DMS53 (cell line): ENCODE measurements at regions not wholly inside any gene's neighbourhood (a gene's known extent, or its start where the extent isn't known, plus 50 kb on each side); places are given as distances from the start of the nearest gene placed in this dataset.

ENCODE experiments used
- DNase-seq: peaks from one replicate; lab custom pipeline; 2025; lab: John Stamatoyannopoulos, UW

DNA sequence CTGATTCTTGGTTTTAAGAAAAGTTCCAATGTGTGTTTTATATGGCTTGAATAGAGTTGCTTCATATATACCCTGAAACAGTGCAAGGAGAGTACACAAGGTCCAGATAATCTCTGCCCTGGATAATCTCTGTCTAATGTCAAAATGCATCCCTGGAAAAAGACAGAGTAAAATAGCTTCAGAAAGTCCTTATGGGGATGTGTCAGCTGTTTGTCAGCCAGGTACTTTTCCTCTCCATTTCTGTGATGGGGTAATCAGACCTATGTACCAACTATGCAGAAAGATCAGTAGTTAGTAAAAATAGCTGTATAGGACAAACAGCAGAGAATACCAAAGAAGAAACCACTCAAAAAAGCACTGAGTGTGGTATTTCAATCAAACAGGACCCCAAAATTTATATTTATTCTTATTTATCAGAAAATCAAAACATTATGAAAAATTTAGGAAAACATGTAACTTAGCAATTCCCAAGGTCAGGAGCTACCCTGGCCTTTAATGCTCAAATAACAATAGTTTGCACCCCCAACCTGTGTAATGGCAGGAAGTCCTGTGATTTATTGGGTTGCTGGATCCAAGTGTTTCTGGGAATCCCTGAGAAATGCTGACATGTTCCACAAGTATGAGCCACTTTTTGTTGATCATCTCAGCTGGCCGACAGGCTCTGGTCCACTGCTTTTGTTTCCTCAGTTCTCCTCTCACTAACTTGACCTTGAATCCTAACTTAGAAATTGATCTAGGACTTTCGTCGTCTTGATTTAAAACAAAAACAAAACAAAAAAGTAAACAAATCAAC is 69.6 kb downstream of the MDH1 start:
- DNase-seq, result no peak

DNA sequence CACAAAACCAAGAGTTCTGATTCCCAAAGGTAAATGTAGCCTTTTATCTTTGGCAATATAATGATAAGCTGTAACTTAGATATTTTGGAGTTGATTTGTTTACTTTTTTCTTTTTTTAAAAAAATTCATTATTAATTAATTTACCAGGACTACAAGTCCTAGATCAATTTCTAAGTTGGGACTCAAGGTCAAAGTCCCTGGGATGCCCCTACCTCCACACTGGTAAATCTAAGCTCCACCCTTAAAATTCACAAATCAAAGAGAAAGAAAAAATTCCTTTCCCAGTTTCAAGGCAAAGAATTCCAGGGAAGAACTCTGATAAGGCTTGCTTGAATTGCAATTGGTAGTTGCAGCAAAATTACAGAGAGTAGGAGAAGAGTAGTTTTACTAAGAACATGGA is 71.3 kb downstream of the MDH1 start:
- DNase-seq, result no peak

DNA sequence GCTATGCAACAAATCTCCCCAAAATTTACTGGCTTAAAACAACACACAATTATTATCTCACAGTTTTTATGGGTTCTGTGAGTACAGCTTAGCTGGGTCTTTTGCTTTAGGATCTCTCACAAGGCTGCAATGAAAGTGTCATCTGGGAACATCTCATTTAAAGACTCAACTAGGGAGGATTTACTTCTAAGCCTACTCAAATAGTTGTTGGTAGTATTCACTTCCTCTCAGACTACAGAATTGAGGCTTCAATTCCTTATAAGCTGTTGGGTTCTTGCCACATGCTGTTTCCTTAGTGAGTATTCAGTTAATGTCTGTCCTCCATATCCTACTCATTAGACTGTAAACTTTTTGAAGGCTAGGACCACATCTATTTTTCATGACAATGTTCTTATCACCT is 72.3 kb downstream of the MDH1 start:
- no peak for DNase-seq

DNA sequence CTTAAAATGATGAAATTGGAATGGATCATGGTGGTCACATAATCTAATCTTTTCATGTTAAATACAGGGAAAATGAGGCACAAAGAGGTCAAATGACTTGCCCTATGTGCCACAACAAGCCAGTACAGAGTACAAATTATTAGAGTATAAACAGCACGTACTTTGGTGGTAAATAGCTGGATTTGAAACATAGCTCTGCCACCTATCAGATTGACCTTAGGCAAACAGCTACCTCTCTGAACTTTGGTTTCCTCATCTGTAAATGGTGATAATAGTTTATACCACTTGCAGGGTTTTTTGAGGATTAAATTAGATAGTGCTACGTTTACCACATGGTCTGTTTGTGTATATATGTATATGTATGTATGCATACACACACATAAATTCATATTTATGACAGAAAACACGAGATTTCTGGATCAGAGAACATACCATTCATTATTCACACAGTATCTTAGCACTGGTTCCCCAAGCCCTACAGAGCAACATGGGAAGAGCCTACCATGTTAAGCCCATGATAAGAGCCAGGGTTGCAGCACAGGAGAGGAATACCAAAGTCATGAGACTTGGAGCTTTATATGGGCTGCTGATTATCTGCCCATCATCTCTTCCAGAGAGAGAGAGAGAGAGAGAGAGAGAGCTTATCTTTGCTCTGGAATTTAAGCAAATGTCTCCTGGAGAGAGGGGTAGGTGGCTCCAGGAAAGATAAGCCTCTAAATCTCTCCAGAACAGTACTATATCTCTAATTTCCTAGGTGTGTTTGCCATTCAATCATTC is 73.5 kb downstream of the MDH1 start:
- no peak for DNase-seq

DNA sequence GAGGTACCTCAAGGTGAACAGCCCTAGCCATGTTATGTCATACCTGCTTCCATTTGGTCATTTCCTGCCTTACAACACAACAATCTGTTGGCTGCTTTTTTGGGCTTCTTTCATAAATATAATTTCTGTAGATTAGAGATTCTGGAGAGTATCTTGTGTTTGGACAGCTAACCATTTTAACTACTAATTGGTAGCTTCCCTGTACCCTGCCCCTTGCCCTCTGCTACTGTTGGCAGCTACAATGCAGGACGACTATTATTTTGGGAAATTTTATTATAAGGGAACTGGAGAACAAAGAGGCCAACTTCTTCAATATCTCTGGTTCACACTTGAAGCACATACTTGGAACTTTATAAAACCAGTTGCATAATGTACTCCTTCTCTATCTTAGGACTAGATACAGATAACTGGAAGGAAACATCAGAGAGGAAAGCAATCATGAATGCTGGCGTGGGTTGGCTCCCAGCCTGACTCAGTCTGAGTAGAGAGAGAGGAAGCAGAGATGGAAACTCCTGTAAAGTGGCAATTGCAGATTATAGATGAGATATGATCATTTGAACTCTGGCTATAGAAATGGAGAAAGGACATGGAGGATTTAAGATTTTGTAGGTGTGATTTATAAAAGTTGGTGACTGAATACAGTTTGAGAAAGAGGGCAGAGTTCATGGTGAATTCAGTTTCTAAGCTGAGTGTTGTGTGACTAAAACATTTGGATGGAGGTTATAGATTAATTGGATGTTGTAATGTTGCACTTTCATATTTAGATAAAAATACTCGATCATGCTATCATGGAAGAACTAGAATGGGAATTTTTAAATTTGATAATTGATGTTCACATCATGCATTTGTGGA is 74.5 kb downstream of the MDH1 start:
- no peak for DNase-seq

DNA sequence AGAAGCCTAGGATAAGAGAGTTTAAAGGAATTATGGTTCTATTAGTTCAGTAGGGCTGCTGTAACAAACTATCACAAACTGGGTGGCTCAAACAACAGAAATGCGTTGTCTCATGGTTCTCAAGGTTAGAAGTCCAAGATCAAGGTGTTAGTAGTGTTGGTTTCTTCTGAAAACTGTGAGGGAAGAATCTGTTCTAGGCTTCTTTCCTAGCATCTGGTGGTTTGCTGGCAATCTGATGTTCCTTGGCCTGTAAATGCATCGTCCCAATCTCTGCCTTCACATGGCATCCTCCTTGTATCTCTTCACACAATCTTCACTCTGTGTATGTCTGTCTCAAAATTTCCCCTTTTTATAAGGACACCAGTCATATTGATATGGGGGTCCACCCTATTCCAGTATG is 76.3 kb downstream of the MDH1 start:
- no peak for DNase-seq

DNA sequence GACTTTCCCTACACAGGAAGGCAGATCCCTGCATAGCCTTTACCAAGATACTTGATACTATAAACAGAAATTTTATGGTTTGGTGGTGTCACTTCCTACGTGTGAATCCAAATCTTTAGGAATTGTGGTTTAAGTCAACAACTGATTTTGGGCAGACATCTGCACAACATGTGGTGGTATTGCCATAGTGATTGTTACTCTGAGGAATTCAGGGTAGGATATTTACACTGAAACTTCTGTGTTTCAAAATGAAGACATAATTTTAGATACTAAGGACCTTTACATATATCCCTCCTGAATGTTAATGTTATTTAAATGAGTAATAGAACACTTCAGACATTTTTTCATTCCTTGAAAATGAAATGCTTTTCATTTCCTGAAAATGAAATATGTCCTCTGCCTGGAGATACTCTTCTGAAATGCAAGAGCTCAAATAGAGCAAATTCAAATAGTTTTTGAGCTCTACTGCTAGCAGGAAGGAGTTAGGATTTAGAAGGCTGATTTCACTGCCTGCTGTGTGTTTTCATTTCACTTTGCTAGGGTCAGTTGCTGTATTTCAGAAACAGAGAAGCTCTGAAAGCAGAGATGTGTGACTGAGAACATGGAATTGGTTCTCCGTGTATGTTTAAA is 77.2 kb downstream of the MDH1 start:
- no peak for DNase-seq

DNA sequence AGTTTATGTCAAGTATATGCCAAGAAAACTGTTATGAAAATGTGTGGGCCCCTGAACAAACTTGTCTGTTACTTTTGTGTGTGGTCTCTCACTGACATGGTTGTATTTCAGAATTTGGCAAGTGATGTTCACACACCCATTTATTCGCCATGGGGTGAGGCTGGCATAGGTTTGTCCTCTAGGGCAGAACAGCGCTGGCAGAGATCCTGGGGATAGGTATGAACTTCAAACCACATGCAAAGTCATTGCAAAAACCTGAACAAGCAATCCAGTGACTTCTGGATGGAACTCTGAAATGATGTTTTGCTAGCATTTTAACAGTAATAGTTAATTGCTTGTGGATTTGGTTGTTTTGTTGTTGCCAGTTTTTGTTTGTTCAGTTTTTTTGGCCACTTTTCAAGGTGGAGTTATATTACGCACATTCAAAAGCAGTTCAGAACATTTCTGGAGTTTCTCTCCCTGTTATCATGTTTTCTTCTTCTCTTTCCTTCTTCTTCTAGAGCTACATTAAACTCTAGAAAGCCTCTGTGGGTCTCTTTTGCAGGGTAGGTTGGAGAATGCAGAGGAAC is 78.5 kb downstream of the MDH1 start:
- no peak for DNase-seq

DNA sequence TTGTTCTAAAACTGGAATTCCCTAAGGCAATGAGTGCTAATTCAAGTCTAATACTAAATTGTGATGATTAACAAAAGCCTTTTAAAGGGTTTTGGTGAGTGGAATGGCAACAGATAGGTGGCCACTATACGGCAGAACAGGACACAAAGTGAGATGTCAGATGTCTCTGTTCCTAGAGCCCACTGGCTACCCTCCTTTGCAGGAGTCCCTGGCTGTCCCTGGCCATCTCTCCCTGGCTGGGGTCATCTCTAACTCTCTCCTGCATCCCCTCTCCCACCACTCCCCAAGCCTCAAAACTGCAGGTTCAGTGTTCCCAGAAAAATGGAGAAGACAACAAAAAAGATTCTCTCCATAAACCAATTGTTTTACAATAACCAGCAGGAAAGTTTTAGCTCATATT is 79.2 kb downstream of the MDH1 start:
- no peak for DNase-seq

DNA sequence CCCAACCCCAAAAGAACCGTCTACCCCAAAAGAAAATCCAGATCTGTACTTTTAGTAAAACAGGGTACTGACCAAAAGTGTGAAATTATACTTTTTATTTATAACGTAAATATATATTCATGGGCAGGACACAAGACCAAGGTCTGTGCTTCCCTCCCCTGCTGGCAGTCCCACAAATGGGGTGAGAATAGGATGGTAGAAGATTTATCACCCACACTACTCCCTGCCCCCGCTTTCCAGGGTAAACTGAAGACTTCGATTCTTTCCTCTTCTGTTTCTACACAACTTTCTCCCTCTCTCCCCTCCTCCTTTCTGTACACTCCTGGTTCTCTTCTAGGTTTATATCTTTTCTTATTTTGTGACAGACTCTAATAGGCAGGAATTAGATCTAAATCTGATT is 79.7 kb downstream of the MDH1 start:
- no peak for DNase-seq

DNA sequence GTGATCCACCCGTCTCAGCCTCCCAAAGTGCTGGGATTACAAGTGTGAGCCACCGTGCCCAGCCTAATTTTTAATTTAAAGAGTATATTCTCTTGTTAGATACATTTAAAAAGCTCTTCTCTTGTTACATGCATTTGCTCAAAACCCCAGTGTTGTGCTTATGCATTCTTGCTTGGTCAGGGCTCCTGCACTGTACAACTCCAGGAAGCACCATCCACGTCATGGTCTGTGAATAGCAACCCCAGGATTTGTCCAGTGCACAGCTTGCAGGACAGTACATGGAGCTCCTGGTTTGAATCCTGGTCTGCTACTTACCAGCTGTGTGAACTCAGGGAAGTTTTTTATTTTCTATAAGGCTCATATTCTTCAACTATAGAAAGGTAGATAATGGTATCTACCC is 80.8 kb downstream of the MDH1 start:
- DNase-seq, result no peak

DNA sequence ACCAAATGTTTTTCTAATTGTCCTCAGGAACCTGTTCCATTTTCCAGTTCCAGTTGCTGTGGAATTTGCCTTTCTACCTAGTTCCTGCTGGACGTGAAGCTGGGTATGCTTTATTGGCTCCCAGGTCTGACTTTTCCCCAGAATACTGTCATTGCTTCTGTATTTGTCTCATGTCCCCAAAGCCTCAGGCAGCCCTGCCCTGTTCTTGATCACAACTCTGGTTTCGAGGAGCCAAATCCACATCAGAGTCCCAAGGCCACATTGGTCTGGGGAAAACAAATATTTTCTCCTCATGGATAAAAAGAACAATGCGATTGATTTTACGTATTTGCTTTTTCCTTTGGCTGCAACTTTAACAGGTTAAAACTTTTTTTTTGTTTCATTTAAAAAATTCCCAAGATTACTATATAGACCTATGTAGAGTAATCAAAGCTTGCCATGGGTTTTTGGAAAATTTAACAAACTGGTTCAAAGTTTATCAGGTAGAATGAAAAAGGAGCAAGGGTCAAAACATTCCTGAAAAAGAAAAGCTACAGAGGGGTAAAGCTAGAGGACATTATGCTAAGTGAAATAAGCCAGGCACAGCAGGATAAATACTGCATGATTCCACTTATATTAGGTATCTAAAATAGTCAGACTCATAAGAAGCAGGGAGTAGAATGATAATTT is 85.2 kb downstream of the MDH1 start:
- DNase-seq, result no peak

DNA sequence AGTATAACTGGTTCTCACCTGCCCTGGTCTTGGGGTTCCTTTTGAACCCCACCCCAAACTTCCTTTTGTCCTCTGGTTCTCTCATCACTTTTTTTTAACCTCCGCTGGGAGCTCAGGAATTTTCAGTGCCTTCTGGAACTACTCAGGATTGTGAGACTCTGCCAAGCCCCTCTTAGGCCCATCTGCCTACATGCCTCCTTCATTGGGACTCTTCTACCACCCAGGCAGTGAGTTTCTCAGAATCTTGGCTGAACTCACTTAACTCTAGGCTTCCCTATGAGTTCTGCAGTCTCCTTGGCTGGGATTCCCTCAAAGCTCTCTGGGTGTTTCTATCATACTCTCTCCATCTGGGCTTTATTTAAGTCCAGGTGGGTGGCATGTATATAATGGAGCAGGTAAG is 86.3 kb downstream of the MDH1 start:
- DNase-seq, result no peak

DNA sequence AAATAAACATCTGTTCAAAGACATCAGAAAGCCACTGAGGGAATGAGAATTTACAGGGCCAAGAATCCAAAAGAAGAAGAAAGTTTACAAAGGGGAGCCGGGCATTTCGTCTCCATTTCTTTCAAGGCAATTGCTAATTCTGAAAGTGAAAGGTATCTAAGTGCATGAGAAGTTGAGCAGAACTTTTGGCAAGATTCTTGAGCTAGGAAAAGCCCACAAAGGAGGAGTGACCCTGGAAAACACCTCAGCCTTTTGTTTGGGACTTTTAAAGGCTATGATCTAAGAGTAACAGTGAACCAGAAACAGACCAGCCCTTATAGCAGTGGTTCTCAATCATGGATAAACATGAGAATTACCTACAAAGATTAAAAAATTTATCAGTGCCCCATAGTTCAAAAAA is 87.4 kb downstream of the MDH1 start:
- no peak for DNase-seq

DNA sequence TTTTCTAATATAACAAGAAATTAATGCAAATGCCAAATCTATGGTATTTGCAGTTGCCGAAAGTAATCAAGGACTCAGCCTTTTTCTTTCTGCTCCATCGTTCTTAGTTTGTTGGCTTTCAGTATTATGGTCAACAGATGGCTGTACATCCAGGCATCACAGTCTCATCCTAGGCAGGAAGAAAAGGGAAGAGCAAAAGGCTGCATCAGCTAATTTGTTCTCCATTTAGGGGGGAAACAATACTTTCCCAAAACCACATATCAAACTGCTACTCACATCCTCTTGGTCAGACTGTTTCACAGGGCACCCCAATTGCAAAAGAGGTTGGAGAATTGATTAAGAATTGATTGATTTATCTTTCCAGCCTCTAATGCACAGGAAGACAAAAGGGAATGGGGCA is 89.3 kb downstream of the MDH1 start:
- DNase-seq, result no peak

DNA sequence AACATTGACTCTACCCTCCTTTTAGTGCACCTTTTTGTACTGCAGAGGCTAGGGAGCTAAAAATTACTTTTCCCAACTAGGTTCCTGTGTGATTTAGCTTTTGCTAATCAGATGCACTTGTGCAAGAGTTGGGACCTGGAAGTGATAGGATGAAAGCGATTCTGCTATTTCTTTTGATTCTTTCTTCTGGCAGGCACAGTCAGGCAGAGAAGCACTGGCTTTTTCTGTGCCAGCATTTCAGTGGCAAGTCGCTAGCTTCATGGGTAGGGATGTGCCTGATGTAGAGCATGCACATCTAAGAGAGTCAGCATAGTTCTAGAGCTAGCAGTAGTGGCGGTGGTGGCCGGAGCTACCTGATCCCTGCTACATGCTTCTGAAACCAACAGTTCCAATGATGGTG is 89.8 kb downstream of the MDH1 start:
- no peak for DNase-seq

DNA sequence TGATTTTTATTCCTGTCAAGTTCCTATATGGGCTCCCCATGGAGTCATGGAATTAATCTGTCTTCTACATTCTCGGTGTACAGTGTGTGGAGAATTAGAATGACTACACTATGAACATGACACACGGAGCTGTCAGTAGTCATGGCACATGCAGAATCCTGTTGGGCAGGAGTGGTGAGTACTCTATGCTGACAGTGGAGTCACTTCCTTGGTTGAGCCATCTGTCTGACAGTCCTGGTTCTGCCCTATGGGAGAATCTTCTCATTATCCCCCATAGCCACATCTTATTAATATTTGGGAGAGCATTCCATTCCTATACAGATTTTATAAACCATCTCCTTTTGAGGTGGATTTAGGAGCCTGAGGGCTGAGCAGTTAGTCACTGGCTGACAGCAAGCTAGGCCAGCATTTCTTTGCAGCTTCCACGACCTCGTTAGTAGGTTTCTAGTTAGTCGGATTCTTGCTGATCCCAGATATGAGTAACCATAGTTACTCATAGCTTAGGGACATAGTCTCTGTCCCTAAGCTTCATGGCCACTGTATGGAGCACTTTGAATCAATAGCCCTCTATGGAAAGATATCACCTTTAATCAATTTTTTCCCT is 90.6 kb downstream of the MDH1 start:
- DNase-seq, result no peak

DNA sequence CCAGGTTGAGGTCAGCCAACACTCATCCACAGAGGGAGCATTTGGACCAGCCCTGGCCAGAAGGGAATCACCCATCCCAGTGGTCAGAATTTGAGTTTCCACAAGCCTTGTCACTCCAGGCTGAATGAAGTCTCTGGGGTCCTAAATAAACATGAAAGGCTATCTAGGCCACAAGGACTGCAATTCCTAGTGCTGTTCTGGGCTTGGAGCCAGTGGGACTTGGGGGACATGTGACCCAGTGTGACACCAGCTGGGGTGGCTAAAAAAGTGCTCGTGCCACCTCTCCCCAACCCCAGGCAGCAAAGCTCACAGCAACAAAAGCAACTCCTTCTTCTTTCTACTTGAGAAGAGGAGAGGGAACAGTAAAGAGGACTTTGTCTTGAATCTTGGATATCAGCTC is 91.7 kb downstream of the MDH1 start:
- DNase-seq, result no peak

DNA sequence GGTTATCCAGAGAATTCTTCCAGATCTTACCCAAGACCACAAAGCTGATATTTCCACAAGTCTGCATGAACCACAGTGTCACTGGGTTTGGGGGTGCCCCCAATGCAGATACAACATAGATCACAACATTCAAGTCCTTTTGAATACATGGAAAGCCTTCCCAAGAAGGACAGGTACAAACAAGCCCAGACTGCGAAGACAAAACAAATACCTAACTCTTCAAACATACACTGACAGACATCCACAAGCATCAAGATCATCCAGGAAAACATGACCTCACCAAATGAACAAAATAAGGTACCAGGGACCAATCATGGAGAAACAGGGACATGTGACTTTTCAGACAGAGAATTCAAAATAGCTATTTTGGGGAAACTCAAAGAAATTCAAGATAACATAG is 93.1 kb downstream of the MDH1 start:
- no peak for DNase-seq

DNA sequence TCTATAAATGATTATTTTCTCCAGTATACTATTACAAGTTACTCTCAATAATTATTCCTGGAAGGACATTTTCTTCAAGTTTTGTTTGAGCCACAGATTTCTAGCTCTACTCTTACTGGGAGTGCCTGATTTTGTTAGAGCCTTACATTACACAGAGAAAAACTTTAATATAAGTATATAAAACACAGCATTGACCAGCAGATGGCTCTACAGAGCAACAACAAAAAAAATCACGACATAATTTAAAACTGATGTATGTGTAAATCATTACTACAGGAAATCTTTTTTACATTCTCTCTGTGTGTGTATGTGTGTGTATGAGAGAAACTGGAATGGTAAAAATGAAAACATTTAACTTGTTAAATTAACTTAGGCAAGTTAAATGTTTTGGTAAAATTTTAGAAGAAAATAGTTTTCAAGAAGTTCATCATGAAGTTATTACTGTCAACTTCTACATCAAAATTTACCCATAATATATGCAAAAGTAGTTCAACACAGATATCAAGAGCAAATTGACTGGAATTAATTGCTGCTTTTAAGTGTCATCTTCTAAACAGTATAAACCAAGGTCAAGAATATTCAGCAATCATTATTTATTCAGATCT is 103.3 kb downstream of the MDH1 start:
- peak; percentile 69 for DNase-seq

DNA sequence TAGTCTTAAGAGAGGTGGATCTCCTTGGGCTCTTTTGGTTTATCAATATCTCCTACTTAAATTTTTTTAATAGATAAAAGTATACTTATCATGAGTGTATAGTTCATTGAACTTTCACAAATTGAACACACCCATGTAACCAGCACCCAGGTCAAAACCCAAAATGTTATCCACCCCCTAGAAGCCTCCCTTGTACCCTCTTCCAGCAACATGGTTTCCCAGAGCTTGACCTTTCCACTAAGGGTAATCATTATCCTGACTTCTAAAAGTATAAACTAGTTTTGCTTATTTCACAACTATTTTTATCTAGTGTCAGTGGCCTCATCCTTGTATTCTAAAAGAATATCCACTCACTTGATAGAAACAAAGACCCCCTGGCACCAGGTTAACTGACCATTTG is 106.8 kb downstream of the MDH1 start:
- no peak for DNase-seq
